ENCODE measurements at regions not wholly inside any gene's neighbourhood (a gene's known extent, or its start where the extent isn't known, plus 50 kb on each side); places are given as distances from the start of the nearest gene placed in this dataset.

GRCh38 chr10:110419265-110419664, 78.4 kb upstream of the DUSP5 start:
- Mint-ChIP-seq H3K4me1 (peaks cover 8% of the 10 kb centered on the region), H3K4me3 (no peak overlapping the region), H3K9me3 (no peaks in the 10 kb centered on the region), H3K27me3 (ENCODE audit: low read depth) (peaks cover 5% of the 10 kb centered on the region), H3K27ac (no peak overlapping the region), H3K36me3 (ENCODE audit: low read depth) (no peaks in the 10 kb centered on the region)
- TF ChIP-seq, protein P1, sequence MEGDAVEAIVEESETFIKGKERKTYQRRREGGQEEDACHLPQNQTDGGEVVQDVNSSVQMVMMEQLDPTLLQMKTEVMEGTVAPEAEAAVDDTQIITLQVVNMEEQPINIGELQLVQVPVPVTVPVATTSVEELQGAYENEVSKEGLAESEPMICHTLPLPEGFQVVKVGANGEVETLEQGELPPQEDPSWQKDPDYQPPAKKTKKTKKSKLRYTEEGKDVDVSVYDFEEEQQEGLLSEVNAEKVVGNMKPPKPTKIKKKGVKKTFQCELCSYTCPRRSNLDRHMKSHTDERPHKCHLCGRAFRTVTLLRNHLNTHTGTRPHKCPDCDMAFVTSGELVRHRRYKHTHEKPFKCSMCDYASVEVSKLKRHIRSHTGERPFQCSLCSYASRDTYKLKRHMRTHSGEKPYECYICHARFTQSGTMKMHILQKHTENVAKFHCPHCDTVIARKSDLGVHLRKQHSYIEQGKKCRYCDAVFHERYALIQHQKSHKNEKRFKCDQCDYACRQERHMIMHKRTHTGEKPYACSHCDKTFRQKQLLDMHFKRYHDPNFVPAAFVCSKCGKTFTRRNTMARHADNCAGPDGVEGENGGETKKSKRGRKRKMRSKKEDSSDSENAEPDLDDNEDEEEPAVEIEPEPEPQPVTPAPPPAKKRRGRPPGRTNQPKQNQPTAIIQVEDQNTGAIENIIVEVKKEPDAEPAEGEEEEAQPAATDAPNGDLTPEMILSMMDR (IDR thresholded peaks at IDR 0.05; ENCODE audit: unreplicated experiment in 3 of 3): no peak

DNA sequence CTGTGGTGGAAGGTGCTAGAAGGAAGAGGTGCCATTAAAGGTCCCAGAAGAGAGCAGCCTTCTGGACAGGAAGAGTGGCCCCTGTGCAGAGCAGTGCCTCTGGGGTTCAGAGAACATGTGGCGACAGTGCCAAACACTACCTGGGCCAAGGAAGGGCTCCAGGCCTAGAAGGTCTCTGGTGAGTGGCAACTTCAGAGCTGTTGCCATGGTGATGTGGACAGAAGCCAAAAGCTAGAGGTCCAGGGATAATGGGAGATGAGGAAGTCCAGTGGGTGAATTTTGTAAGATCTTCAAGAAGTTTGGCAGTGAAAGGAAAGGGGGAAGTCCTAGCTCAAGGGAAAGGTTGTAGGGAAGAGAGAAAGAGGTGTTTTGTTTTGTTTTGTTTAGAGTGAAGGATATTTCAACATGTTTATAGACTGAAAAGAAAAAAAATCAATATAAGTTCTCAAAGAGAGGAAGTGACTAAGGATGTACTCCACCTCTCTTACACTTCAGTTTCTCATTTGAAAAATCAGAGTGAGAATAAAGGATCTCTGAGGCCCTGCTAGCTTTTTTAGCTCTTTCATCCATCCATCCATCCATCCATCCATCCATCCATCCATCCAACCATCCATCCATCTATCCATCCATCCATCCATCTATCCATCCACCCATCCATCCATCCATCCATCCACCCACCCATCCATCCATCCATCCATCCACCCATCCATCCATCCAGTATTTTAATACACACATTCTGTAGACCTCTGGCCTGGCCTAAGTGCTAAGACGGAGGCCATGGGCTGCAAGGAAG, 77.1 kb upstream of the DUSP5 start:
- H3K27ac Mint-ChIP-seq: no peak overlapping the region
- H3K27me3 Mint-ChIP-seq (ENCODE audit: low read depth): peaks cover 5% of the 10 kb centered on the region
- no peaks in the 10 kb centered on the region for H3K36me3 Mint-ChIP-seq (ENCODE audit: low read depth)
- no peaks in the 10 kb centered on the region for H3K9me3 Mint-ChIP-seq
- H3K4me3 Mint-ChIP-seq: no peak overlapping the region
- H3K4me1 Mint-ChIP-seq: peaks cover 5% of the 10 kb centered on the region
- TF ChIP-seq, protein P1 (IDR thresholded peaks at IDR 0.05; ENCODE audit: unreplicated experiment in 3 of 3): no peak

- Mint-ChIP-seq H3K27me3 (ENCODE audit: low read depth) (peaks cover 5% of the 10 kb centered on the region), H3K4me3 (no peak overlapping the region), H3K4me1 (peaks cover 14% of the 10 kb centered on the region), H3K36me3 (ENCODE audit: low read depth) (no peaks in the 10 kb centered on the region), H3K27ac (no peak overlapping the region), H3K9me3 (no peaks in the 10 kb centered on the region)
- TF ChIP-seq, protein P1 (IDR thresholded peaks at IDR 0.05; ENCODE audit: unreplicated experiment in 3 of 3): no peak
Measured at GRCh38 chr10:110421512-110422138, 76.1 kb upstream of the DUSP5 start.

DNA sequence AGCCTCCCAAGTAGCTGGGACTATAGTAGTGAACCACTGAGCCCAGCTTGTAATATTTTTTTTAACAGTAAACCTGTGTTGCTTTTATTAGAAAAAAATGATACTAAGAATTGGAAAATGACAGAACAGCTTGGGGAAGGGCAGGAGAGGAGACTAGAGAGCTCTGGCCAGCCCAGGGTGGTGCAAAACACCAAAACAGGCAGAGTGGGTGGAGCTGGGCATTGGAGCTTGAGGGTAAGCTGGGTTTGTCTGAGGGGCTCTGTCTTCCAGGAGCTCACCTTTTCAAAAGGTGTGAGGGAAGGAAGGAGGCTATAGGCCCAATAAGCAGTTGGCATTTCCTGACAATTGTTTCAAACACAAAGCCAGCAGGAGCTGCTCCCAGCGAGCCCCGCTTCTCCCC, 75.2 kb upstream of the DUSP5 start:
- peaks cover 14% of the 10 kb centered on the region for H3K4me1 Mint-ChIP-seq
- no peaks in the 10 kb centered on the region for H3K36me3 Mint-ChIP-seq (ENCODE audit: low read depth)
- H3K27ac Mint-ChIP-seq: no peak overlapping the region
- H3K9me3 Mint-ChIP-seq: no peaks in the 10 kb centered on the region
- TF ChIP-seq, protein P1 (IDR thresholded peaks at IDR 0.05; ENCODE audit: unreplicated experiment in 3 of 3): no peak
- H3K4me3 Mint-ChIP-seq: no peak overlapping the region
- H3K27me3 Mint-ChIP-seq (ENCODE audit: low read depth): peaks cover 5% of the 10 kb centered on the region

- Mint-ChIP-seq H3K9me3 (no peaks in the 10 kb centered on the region), H3K27ac (no peak overlapping the region), H3K36me3 (ENCODE audit: low read depth) (no peaks in the 10 kb centered on the region), H3K4me3 (no peak overlapping the region), H3K27me3 (ENCODE audit: low read depth) (peaks cover 5% of the 10 kb centered on the region), H3K4me1 (peaks cover 14% of the 10 kb centered on the region)
- TF ChIP-seq, protein P1 (IDR thresholded peaks at IDR 0.05; ENCODE audit: unreplicated experiment in 3 of 3): no peak
Measured at GRCh38 chr10:110423650-110424049, 74.1 kb upstream of the DUSP5 start.

Measured in nephron (organoid).